OCI-LY1 (cell line): ENCODE measurements at regions not wholly inside any gene's neighbourhood (a gene's known extent, or its start where the extent isn't known, plus 50 kb on each side); places are given as distances from the start of the nearest gene placed in this dataset.

Source experiments
- H2AFZ ChIP-seq: fragments of 200-600 bp; sonication (generic), shearing (Covaris generic); 2 replicates; pipeline ENCODE4 v1.6.0; 2014; ENCODE audit warnings: antibody characterized with exemption, mild to moderate bottlenecking, low read length
- H3F3A ChIP-seq: fragments of 200-600 bp; sonication (generic), shearing (Covaris generic); 2 replicates; pipeline ENCODE4 v1.6.0; 2014; ENCODE audit warnings: mild to moderate bottlenecking, antibody characterized with exemption, low read length, moderate library complexity; ENCODE audit not compliant: insufficient read depth
- H3K27ac ChIP-seq: fragments of 200-600 bp; sonication (generic); 2 replicates; pipeline ENCODE4 v1.5.1; 2014; ENCODE audit warnings: low read length, mixed run types, mild to moderate bottlenecking, low read depth; ENCODE audit not compliant: poor library complexity, severe bottlenecking
- H3K27me3 ChIP-seq: fragments of 200-600 bp; sonication (generic); 2 replicates; pipeline ENCODE4 v1.6.0; 2014; ENCODE audit warnings: antibody characterized with exemption, mild to moderate bottlenecking, low read length, moderate library complexity; ENCODE audit not compliant: insufficient read depth
- H3K36me3 ChIP-seq: fragments of 200-600 bp; sonication (generic); 2 replicates; pipeline ENCODE4 v1.6.1; 2014; ENCODE audit warnings: mild to moderate bottlenecking, antibody characterized with exemption, low read length, moderate library complexity, mixed read lengths; ENCODE audit not compliant: insufficient read depth
- H3K4me1 ChIP-seq: fragments of 200-600 bp; sonication (generic); 2 replicates; pipeline ENCODE4 v1.5.1; 2014; ENCODE audit warnings: mild to moderate bottlenecking, low read length, moderate library complexity; ENCODE audit not compliant: insufficient read depth, severe bottlenecking
- H3K4me2 ChIP-seq: fragments of 200-600 bp; sonication (generic), shearing (Covaris generic); 2 replicates; pipeline ENCODE4 v1.6.1; 2014; ENCODE audit warnings: low read length
- H3K4me3 ChIP-seq: fragments of 200-600 bp; sonication (generic); 2 replicates; pipeline ENCODE4 v1.5.1; 2014; ENCODE audit warnings: low read length, low read depth, mild to moderate bottlenecking, mixed read lengths; ENCODE audit not compliant: poor library complexity, severe bottlenecking
- H3K79me2 ChIP-seq: fragments of 200-600 bp; shearing (Covaris generic); 2 replicates; pipeline ENCODE4 v1.6.1; 2016; ENCODE audit warnings: mixed run types, low read length, mixed read lengths; ENCODE audit not compliant: insufficient read depth
- H3K9ac ChIP-seq: fragments of 200-600 bp; sonication (generic), shearing (Covaris generic); 2 replicates; pipeline ENCODE4 v1.6.1; 2014; ENCODE audit warnings: mild to moderate bottlenecking, low read length, mixed read lengths
- H3K9me2 ChIP-seq: fragments of 200-600 bp; sonication (generic), shearing (Covaris generic); 2 replicates; pipeline ENCODE4 v1.6.1; 2014; ENCODE audit warnings: low read depth, mild to moderate bottlenecking, low read length, mixed read lengths
- H3K9me3 ChIP-seq: fragments of 200-600 bp; shearing (Covaris generic); 2 replicates; pipeline ENCODE4 v1.6.1; 2014; ENCODE audit warnings: low read length, mixed read lengths
- H4K20me1 ChIP-seq: fragments of 200-600 bp; sonication (generic), shearing (Covaris generic); 2 replicates; pipeline ENCODE4 v1.6.0; 2016; ENCODE audit warnings: mild to moderate bottlenecking, low read length; ENCODE audit not compliant: insufficient read depth
- CTCF ChIP-seq: fragments of 200-600 bp; sonication (generic), shearing (Covaris generic); IDR thresholded peaks from 2 replicates; pipeline ENCODE4 v1.5.1; 2017; ENCODE audit warnings: mild to moderate bottlenecking, antibody characterized with exemption, low read length, moderate library complexity, mixed read lengths
- EZH2 ChIP-seq: fragments of 200-600 bp; sonication (generic), shearing (Covaris generic); IDR thresholded peaks from 2 replicates; pipeline ENCODE4 v1.8.0; 2017; ENCODE audit warnings: borderline replicate concordance, mixed run types, mild to moderate bottlenecking, antibody characterized with exemption, low read length, moderate library complexity, mixed read lengths

- Histone ChIP-seq H4K20me1 (no peaks in the 10 kb centered on the region), H3F3A (no peaks in the 10 kb centered on the region)
Measured at GRCh38 chr13:65609350-65609749, 1620.8 kb downstream of the PCDH9 start.

GRCh38 chr13:65606622-65607021, 1623.5 kb downstream of the PCDH9 start:
- H3F3A ChIP-seq = no peaks in the 10 kb centered on the region
- no peaks in the 10 kb centered on the region for H3K27me3 ChIP-seq
- H3K4me3 ChIP-seq = no peak overlapping the region
- 0 out of 2 replicates have a peak, but pooled peaks cover 3% of the 10 kb centered on the region for H3K36me3 ChIP-seq
- no peak for TF ChIP-seq EZH2
- TF ChIP-seq CTCF = no peak
- no peaks in the 10 kb centered on the region for H3K79me2 ChIP-seq
- no peaks in the 10 kb centered on the region for H3K4me1 ChIP-seq
- H3K4me2 ChIP-seq = no peak overlapping the region
- no peak overlapping the region for H3K9ac ChIP-seq
- H3K9me3 ChIP-seq = peaks cover 27% of the 10 kb centered on the region
- no peaks in the 10 kb centered on the region for H3K9me2 ChIP-seq
- no peak overlapping the region for H3K27ac ChIP-seq
- no peak overlapping the region for H2AFZ ChIP-seq
- H4K20me1 ChIP-seq = no peaks in the 10 kb centered on the region

More at GRCh38 chr13:65609350-65609749, 1620.8 kb downstream of the PCDH9 start:
- Histone ChIP-seq H2AFZ (peak overlapping the region; percentile 85), H3K4me3 (no peak overlapping the region), H3K9ac (no peak overlapping the region), H3K9me3 (peaks cover 19% of the 10 kb centered on the region; the same call in 1 of the 2 replicates), H3K4me1 (no peaks in the 10 kb centered on the region), H3K27ac (no peak overlapping the region), H3K36me3 (0 out of 2 replicates have a peak, but pooled peaks cover 3% of the 10 kb centered on the region), H3K27me3 (no peaks in the 10 kb centered on the region), H3K79me2 (no peaks in the 10 kb centered on the region), H3K4me2 (no peak overlapping the region), H3K9me2 (no peaks in the 10 kb centered on the region)
- no peak for TF ChIP-seq CTCF
- TF ChIP-seq EZH2 = no peak

- Histone ChIP-seq H3K4me2 (no peak overlapping the region), H3K79me2 (no peaks in the 10 kb centered on the region), H3K27ac (no peak overlapping the region), H3K27me3 (no peaks in the 10 kb centered on the region), H4K20me1 (no peaks in the 10 kb centered on the region), H3K9ac (no peak overlapping the region), H3K9me3 (peaks cover 30% of the 10 kb centered on the region), H2AFZ (peak overlapping the region; percentile 94; the same call in 1 of the 2 replicates), H3F3A (no peaks in the 10 kb centered on the region), H3K4me3 (no peak overlapping the region), H3K36me3 (0 out of 2 replicates have a peak, but pooled peaks cover 3% of the 10 kb centered on the region), H3K9me2 (no peaks in the 10 kb centered on the region), H3K4me1 (peaks cover 5% of the 10 kb centered on the region)
- TF ChIP-seq CTCF (no peak), EZH2 (no peak)
Measured at GRCh38 chr13:65605396-65605795, 1624.7 kb downstream of the PCDH9 start.
